OCI-LY1 (cell line): ENCODE measurements at regions not wholly inside any gene's neighbourhood (a gene's known extent, or its start where the extent isn't known, plus 50 kb on each side); places are given as distances from the start of the nearest gene placed in this dataset.

Experiments used
- H2AFZ ChIP-seq: fragments of 200-600 bp; sonication (generic), shearing (Covaris generic); 2 replicates; pipeline ENCODE4 v1.6.0; 2014; ENCODE audit warnings: antibody characterized with exemption, mild to moderate bottlenecking, low read length
- H3F3A ChIP-seq: fragments of 200-600 bp; sonication (generic), shearing (Covaris generic); 2 replicates; pipeline ENCODE4 v1.6.0; 2014; ENCODE audit warnings: mild to moderate bottlenecking, antibody characterized with exemption, low read length, moderate library complexity; ENCODE audit not compliant: insufficient read depth
- H3K27ac ChIP-seq: fragments of 200-600 bp; sonication (generic); 2 replicates; pipeline ENCODE4 v1.5.1; 2014; ENCODE audit warnings: low read length, mixed run types, mild to moderate bottlenecking, low read depth; ENCODE audit not compliant: poor library complexity, severe bottlenecking
- H3K27me3 ChIP-seq: fragments of 200-600 bp; sonication (generic); 2 replicates; pipeline ENCODE4 v1.6.0; 2014; ENCODE audit warnings: antibody characterized with exemption, mild to moderate bottlenecking, low read length, moderate library complexity; ENCODE audit not compliant: insufficient read depth
- H3K36me3 ChIP-seq: fragments of 200-600 bp; sonication (generic); 2 replicates; pipeline ENCODE4 v1.6.1; 2014; ENCODE audit warnings: mild to moderate bottlenecking, antibody characterized with exemption, low read length, moderate library complexity, mixed read lengths; ENCODE audit not compliant: insufficient read depth
- H3K4me1 ChIP-seq: fragments of 200-600 bp; sonication (generic); 2 replicates; pipeline ENCODE4 v1.5.1; 2014; ENCODE audit warnings: mild to moderate bottlenecking, low read length, moderate library complexity; ENCODE audit not compliant: insufficient read depth, severe bottlenecking
- H3K4me2 ChIP-seq: fragments of 200-600 bp; sonication (generic), shearing (Covaris generic); 2 replicates; pipeline ENCODE4 v1.6.1; 2014; ENCODE audit warnings: low read length
- H3K4me3 ChIP-seq: fragments of 200-600 bp; sonication (generic); 2 replicates; pipeline ENCODE4 v1.5.1; 2014; ENCODE audit warnings: low read length, low read depth, mild to moderate bottlenecking, mixed read lengths; ENCODE audit not compliant: poor library complexity, severe bottlenecking
- H3K79me2 ChIP-seq: fragments of 200-600 bp; shearing (Covaris generic); 2 replicates; pipeline ENCODE4 v1.6.1; 2016; ENCODE audit warnings: mixed run types, low read length, mixed read lengths; ENCODE audit not compliant: insufficient read depth
- H3K9ac ChIP-seq: fragments of 200-600 bp; sonication (generic), shearing (Covaris generic); 2 replicates; pipeline ENCODE4 v1.6.1; 2014; ENCODE audit warnings: mild to moderate bottlenecking, low read length, mixed read lengths
- H3K9me2 ChIP-seq: fragments of 200-600 bp; sonication (generic), shearing (Covaris generic); 2 replicates; pipeline ENCODE4 v1.6.1; 2014; ENCODE audit warnings: low read depth, mild to moderate bottlenecking, low read length, mixed read lengths
- H3K9me3 ChIP-seq: fragments of 200-600 bp; shearing (Covaris generic); 2 replicates; pipeline ENCODE4 v1.6.1; 2014; ENCODE audit warnings: low read length, mixed read lengths
- H4K20me1 ChIP-seq: fragments of 200-600 bp; sonication (generic), shearing (Covaris generic); 2 replicates; pipeline ENCODE4 v1.6.0; 2016; ENCODE audit warnings: mild to moderate bottlenecking, low read length; ENCODE audit not compliant: insufficient read depth
- CTCF ChIP-seq: fragments of 200-600 bp; sonication (generic), shearing (Covaris generic); IDR thresholded peaks from 2 replicates; pipeline ENCODE4 v1.5.1; 2017; ENCODE audit warnings: mild to moderate bottlenecking, antibody characterized with exemption, low read length, moderate library complexity, mixed read lengths
- EZH2 ChIP-seq: fragments of 200-600 bp; sonication (generic), shearing (Covaris generic); IDR thresholded peaks from 2 replicates; pipeline ENCODE4 v1.8.0; 2017; ENCODE audit warnings: borderline replicate concordance, mixed run types, mild to moderate bottlenecking, antibody characterized with exemption, low read length, moderate library complexity, mixed read lengths

DNA sequence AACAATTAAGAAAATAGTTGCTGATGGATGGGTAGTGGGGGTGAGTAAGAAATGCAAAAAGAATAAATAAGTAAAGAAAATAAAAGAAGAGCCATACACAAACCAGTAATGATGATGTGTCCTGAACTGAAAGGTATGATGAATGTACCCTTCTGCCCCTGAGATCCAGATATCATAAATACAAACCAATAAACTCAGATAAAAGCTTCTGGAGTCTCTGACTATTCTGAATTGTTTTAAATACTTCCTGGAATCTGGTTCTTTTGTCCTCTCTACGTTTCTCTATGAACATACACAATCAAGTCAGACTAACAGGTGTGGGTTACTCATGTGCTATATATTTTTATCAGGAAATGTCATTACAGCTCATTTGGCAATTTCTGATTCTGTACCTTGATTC is 153.4 kb downstream of the PPP1R2C start:
- Histone ChIP-seq H2AFZ (no peak overlapping the region), H3K79me2 (no peaks in the 10 kb centered on the region), H3K9ac (no peak overlapping the region), H3F3A (no peaks in the 10 kb centered on the region), H3K27me3 (no peaks in the 10 kb centered on the region), H4K20me1 (no peaks in the 10 kb centered on the region), H3K4me3 (no peak overlapping the region), H3K4me1 (no peaks in the 10 kb centered on the region), H3K9me3 (no peaks in the 10 kb centered on the region), H3K4me2 (no peak overlapping the region), H3K27ac (no peak overlapping the region), H3K9me2 (no peaks in the 10 kb centered on the region), H3K36me3 (no peaks in the 10 kb centered on the region)
- TF ChIP-seq EZH2 (no peak), CTCF (no peak)

DNA sequence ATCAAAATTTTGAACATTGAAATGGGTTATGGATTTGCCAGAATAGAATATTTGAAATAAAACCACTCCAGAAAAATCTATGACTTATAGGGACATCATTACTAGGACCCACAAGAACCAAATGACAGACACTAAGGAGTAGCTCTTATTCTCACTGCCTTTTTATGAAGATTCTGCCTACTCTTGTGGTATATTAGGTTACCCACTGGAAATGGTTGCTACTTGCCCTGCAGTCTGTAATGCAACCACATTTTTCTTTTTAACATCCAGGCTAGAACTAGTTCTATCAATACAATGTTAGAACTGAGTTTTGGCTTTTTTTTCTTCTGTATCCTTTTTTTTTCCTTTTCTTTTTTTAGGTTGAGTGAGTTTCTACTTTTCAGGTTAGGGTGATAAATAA is 158.9 kb downstream of the PPP1R2C start:
- H3K4me2 ChIP-seq: no peak overlapping the region
- H3K36me3 ChIP-seq: no peaks in the 10 kb centered on the region
- no peaks in the 10 kb centered on the region for H3K79me2 ChIP-seq
- no peak overlapping the region for H2AFZ ChIP-seq
- peaks cover 21% of the 10 kb centered on the region for H3K4me1 ChIP-seq
- no peaks in the 10 kb centered on the region for H3K9me3 ChIP-seq
- H3K27ac ChIP-seq: no peak overlapping the region
- no peaks in the 10 kb centered on the region for H3F3A ChIP-seq
- no peak overlapping the region for H3K9ac ChIP-seq
- TF ChIP-seq EZH2 (no peak), CTCF (no peak)
- no peak overlapping the region for H3K4me3 ChIP-seq
- H4K20me1 ChIP-seq: no peaks in the 10 kb centered on the region
- no peaks in the 10 kb centered on the region for H3K27me3 ChIP-seq
- no peaks in the 10 kb centered on the region for H3K9me2 ChIP-seq

GRCh38 chrX:42616981-42617380 is 161.0 kb downstream of the PPP1R2C start:
- no peaks in the 10 kb centered on the region for H3F3A ChIP-seq
- no peak overlapping the region for H2AFZ ChIP-seq
- TF ChIP-seq CTCF (no peak), EZH2 (no peak)
- H3K9me3 ChIP-seq: no peaks in the 10 kb centered on the region
- no peak overlapping the region for H3K9ac ChIP-seq
- no peak overlapping the region for H3K4me2 ChIP-seq
- H3K36me3 ChIP-seq: no peaks in the 10 kb centered on the region
- no peaks in the 10 kb centered on the region for H4K20me1 ChIP-seq
- H3K27ac ChIP-seq: no peak overlapping the region
- no peak overlapping the region for H3K4me3 ChIP-seq
- H3K4me1 ChIP-seq: peaks cover 21% of the 10 kb centered on the region
- no peaks in the 10 kb centered on the region for H3K79me2 ChIP-seq
- H3K9me2 ChIP-seq: no peaks in the 10 kb centered on the region
- H3K27me3 ChIP-seq: no peaks in the 10 kb centered on the region
